Thyroid gland (tissue), 4 donors: ENCODE measurements at regions not wholly inside any gene's neighbourhood (a gene's known extent, or its start where the extent isn't known, plus 50 kb on each side); places are given as distances from the start of the nearest gene placed in this dataset.

Experiments
- DNase-seq, 2 donors: peaks; one replicate each; pipeline ENCODE4 v3.0.0-alpha.2; 2019
- H3K27ac ChIP-seq, 3 donors: fragments of 200-600 bp; sonication (generic); 1 replicate in 2 of 3; 2 replicates in 1 of 3; pipeline ENCODE4 v1.5.1; 2016 to 2019; ENCODE audit warnings: mild to moderate bottlenecking in 1 of 3, moderate library complexity in 1 of 3
- H3K27me3 ChIP-seq: fragments of 200-600 bp; sonication (generic); one replicate; pipeline ENCODE4 v1.5.1; 2019
- H3K36me3 ChIP-seq, 2 donors: fragments of 200-600 bp; sonication (generic); one replicate each; pipeline ENCODE4 v1.5.1; 2016 to 2019
- H3K4me1 ChIP-seq, 2 donors: fragments of 200-600 bp; sonication (generic); one replicate each; pipeline ENCODE4 v1.5.1; 2017 to 2019
- H3K4me3 ChIP-seq, 3 donors: fragments of 200-600 bp; sonication (generic); replicated peaks in 1 of 3; 1 replicate in 2 of 3; 2 replicates in 1 of 3; pipeline ENCODE4 v1.5.1; 2016; ENCODE audit warnings: mild to moderate bottlenecking in 1 of 3
- H3K9me3 ChIP-seq: fragments of 200-600 bp; sonication (generic); one replicate; pipeline ENCODE4 v1.5.1; 2017
- POLR2A ChIP-seq, 2 donors: fragments of 450-650 bp; IDR thresholded peaks; one replicate each; pipeline ENCODE4 v1.6.1; 2017; ENCODE audit warnings: antibody characterized with exemption in 2 of 2, mild to moderate bottlenecking in 2 of 2, moderate library complexity in 1 of 2
- WGBS, 2 donors: methylation state at CpG; one replicate each; pipeline ENCODE4 v1.1.5; 2017; 5-methylcytosine and 5-hydroxymethylcytosine counted together
- intact Hi-C: fragments of 100-400 bp; cut with DNase I; formaldehyde crosslinking; loops from one replicate; pipeline ENCODE4 v1.15.1; 2023
- TF ChIP-seq, protein P1 (sequence below), 6 experiments: fragments of 200-600 bp in 3 of 6; fragments of 450-650 bp in 3 of 6; sonication (generic) in 3 of 6; IDR thresholded peaks; one replicate each; pipeline ENCODE4 v1.5.1; 2016 to 2019; ENCODE audit warnings: antibody characterized with exemption in 6 of 6, mild to moderate bottlenecking in 2 of 6, inconsistent platforms in 1 of 6, moderate library complexity in 1 of 6

DNA sequence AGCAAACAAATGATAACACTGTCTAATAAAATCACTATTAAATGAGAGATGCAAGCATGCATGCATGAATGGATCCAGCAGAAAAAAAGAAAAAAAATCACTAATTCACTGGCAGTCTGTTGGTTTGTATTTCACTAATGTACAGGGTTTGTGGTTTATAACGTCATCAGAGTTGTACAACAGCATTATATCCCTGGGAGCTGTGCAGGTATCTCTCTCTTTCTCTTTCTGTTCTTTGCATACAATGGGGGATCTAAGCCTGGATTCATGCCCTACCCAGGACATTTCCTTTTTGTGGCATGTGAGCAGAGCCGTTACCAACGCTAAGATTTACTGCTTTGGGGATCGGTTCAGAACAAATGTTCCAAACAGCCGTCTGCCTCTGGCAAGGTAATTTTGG, 229.5 kb downstream of the SOX2 start:
- TF ChIP-seq, protein P1, sequence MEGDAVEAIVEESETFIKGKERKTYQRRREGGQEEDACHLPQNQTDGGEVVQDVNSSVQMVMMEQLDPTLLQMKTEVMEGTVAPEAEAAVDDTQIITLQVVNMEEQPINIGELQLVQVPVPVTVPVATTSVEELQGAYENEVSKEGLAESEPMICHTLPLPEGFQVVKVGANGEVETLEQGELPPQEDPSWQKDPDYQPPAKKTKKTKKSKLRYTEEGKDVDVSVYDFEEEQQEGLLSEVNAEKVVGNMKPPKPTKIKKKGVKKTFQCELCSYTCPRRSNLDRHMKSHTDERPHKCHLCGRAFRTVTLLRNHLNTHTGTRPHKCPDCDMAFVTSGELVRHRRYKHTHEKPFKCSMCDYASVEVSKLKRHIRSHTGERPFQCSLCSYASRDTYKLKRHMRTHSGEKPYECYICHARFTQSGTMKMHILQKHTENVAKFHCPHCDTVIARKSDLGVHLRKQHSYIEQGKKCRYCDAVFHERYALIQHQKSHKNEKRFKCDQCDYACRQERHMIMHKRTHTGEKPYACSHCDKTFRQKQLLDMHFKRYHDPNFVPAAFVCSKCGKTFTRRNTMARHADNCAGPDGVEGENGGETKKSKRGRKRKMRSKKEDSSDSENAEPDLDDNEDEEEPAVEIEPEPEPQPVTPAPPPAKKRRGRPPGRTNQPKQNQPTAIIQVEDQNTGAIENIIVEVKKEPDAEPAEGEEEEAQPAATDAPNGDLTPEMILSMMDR (IDR thresholded peaks at IDR 0.05), result no peak
- TF ChIP-seq POLR2A (IDR thresholded peaks at IDR 0.05), result no peak
- Histone ChIP-seq H3K27me3 (no peaks in the 10 kb centered on the region), H3K27ac (no peak overlapping the region), H3K4me1 (no peaks in the 10 kb centered on the region), H3K36me3 (no peaks in the 10 kb centered on the region), H3K4me3 (no peak overlapping the region), H3K9me3 (no peaks in the 10 kb centered on the region)
- DNase-seq, result no peak
- WGBS, 2 donors, result 39 to 56% methylated on average over 5 of the region's 5 CpGs
- intact Hi-C loops, result no loop called here

DNA sequence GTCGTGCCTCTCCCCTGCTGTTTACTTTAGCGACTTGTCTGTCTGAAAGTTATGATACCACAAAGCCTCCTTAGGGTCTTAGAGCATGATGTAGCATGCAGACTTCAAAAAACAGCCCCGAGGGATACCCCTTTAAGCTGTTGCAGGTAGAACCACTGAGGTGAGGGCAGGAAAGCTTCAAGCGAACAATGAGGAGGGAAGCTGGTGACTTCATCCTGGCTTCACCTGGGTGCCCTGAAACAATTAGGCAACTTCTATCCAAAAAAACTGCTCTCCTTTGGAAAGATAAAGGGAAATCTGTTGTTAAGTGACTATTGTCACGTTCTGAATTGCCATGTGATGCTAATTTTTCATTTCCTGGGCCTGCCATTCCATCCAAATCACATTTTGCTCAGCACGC, 231.6 kb downstream of the SOX2 start:
- intact Hi-C loops, result no loop called here
- Histone ChIP-seq H3K4me3 (no peak overlapping the region), H3K4me1 (no peaks in the 10 kb centered on the region), H3K9me3 (no peaks in the 10 kb centered on the region), H3K27me3 (no peaks in the 10 kb centered on the region), H3K27ac (no peak overlapping the region), H3K36me3 (no peaks in the 10 kb centered on the region)
- DNase-seq, result no peak
- TF ChIP-seq, protein P1 (IDR thresholded peaks at IDR 0.05), result no peak
- TF ChIP-seq POLR2A (IDR thresholded peaks at IDR 0.05), result no peak
- 56% methylated on average over 6 of the region's 6 CpGs for WGBS, 2 donors

DNA sequence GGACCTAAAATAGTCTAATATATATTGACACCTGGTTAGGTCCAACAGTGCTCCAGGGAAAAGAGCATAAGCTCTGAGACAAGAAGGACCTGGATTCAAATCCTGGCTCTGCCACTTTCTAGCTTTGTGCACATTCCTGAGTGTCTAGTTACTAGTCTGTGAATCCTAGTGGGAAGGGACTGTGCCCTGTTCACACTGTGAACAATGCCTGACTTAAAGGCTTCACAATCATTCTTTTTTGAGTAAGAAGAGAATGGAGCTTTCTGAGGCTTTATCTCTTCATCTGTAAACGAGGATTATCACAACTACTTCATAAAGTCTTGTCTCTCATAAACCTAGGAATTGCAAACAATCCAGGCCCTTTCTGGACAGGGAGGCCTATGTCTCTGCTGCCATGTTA, 235.9 kb downstream of the SOX2 start:
- intact Hi-C loops, result no loop called here
- no peak for DNase-seq
- Histone ChIP-seq H3K27ac (no peak overlapping the region), H3K4me1 (no peaks in the 10 kb centered on the region), H3K27me3 (no peaks in the 10 kb centered on the region), H3K4me3 (no peak overlapping the region), H3K9me3 (no peaks in the 10 kb centered on the region), H3K36me3 (no peaks in the 10 kb centered on the region)
- WGBS, 2 donors, result 39 to 79% methylated on average over 1 of the region's 1 CpG
- TF ChIP-seq, protein P1 (IDR thresholded peaks at IDR 0.05), result no peak
- TF ChIP-seq POLR2A (IDR thresholded peaks at IDR 0.05), result no peak

DNA sequence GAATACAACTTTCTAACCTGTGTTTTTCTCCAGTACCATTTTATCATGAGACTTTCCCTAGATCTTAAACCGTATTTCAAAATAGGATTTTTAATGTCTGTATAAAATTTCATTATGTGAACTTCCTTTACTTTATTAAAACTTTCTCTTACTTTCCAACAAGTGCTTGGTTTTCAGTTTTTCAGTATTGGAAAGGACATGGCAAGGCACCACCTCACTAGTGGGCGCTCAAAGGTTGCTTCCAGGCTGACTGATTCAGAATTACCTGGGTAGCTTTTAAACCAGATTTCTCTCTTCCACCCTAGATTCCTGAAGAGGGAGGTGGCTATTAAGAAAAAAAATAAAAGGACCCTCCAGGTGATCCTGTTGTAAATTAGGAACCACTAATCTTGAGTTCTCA, 236.6 kb downstream of the SOX2 start:
- H3K4me1 ChIP-seq, result no peaks in the 10 kb centered on the region
- no peak overlapping the region for H3K27ac ChIP-seq
- DNase-seq, result no peak
- no peaks in the 10 kb centered on the region for H3K9me3 ChIP-seq
- intact Hi-C loops, result no loop called here
- no peaks in the 10 kb centered on the region for H3K36me3 ChIP-seq
- TF ChIP-seq, protein P1 (IDR thresholded peaks at IDR 0.05), result no peak
- no peak for TF ChIP-seq POLR2A (IDR thresholded peaks at IDR 0.05)
- WGBS, 2 donors, result 78 to 82% methylated on average over 2 of the region's 2 CpGs
- no peak overlapping the region for H3K4me3 ChIP-seq
- H3K27me3 ChIP-seq, result no peaks in the 10 kb centered on the region

DNA sequence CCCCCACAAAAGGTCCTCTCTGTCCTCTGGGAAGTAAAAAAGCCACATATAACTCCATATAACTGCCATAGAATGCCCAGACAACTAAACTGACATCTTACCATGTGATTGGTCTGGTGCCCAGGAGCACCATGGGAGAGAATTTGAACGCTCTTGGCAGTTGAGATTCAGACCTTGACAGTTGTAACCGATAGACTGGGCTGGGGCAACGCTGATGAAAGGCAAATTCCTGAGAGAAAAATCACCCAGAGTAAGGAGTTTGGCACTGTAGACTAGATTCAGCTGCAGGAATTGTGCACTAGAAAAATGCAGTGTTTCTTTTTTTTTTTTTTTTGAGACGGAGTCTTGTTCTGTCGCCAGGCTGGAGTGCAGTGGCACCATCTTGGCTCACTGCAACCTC, 240.5 kb downstream of the SOX2 start:
- no peak for TF ChIP-seq POLR2A (IDR thresholded peaks at IDR 0.05)
- TF ChIP-seq, protein P1 (IDR thresholded peaks at IDR 0.05), result no peak
- Histone ChIP-seq H3K4me1 (no peaks in the 10 kb centered on the region), H3K4me3 (no peak overlapping the region), H3K36me3 (no peaks in the 10 kb centered on the region), H3K9me3 (no peaks in the 10 kb centered on the region), H3K27ac (no peak overlapping the region), H3K27me3 (no peaks in the 10 kb centered on the region)
- 93 to 99% methylated on average over 5 of the region's 5 CpGs for WGBS, 2 donors
- intact Hi-C loops, result no loop called here
- DNase-seq, result no peak
